Stimulated activated CD4-positive, alpha-beta T cell treated with anti-CD3 and anti-CD28 coated beads, Interleukin-2, amount 100 ng/mL, for 48 hours (primary cell): ENCODE measurements at regions not wholly inside any gene's neighbourhood (a gene's known extent, or its start where the extent isn't known, plus 50 kb on each side); places are given as distances from the start of the nearest gene placed in this dataset.
"Not testable (repeated sequence)": the region's sequence is repeated elsewhere in the genome, so short reads cannot be mapped to it uniquely, and the experiment has no call there.

Source experiments
- DNase-seq, 2 donors: peaks; one replicate each; pipeline ENCODE4 v3.0.0-alpha.2; 2020

DNA sequence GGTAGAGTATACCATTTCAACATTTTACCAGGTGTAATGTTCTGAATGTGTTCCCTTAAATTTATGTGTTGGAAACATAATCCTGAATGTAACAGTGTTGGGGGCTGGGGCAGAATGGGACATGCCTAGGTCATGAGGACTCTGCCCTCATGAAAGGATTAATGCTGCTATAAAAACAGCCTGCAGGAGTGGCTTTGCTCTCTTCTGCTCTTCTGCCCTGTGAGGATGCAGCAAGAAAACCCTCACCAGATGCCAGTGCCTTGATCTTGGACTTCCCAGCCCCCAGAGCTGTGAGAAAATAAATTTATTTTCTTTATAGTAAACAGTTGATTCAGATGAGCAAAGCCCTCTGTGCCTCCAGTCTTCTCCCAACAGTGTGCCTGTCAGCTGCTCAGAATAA, 326.0 kb upstream of the ONECUT1 start:
- no peak for DNase-seq

DNA sequence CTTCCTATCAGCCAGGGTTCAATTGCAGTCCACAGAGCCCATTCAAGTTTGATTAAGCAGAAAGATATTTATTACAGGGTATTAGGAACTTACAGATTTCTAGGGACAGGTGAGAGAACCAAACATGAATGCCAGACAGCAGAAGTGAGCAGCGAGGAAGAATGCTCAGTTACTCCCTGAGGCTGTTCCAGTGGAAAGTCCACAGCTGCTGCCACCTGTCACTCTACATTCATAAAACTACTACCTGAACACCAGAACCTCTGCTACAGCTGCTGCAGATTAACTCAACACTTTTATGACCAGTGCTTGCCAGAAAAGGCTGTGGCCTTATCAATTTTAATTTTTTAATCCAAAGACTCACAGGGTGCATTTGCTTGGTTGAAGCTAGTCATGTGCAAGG, 325.4 kb upstream of the ONECUT1 start:
- DNase-seq = no peak

DNA sequence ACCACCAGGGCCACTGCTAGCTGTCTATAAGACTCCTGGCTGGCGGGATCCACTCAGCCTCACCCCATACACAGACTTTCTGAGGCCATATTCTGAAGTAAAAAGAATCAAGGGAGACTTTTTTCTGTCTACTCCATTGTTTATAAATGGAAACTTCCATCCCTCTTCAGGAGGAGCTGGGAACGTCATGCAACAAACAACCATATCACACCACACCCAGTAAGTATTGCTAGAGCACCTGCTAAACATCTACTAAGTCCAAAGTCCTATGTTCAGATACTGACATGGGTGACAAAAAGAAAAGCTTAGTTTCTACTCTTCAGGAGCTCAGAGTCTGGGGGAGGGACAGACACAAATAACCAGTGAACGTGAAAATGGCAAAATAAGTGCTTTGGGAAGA, 324.8 kb upstream of the ONECUT1 start:
- DNase-seq = no peak

DNA sequence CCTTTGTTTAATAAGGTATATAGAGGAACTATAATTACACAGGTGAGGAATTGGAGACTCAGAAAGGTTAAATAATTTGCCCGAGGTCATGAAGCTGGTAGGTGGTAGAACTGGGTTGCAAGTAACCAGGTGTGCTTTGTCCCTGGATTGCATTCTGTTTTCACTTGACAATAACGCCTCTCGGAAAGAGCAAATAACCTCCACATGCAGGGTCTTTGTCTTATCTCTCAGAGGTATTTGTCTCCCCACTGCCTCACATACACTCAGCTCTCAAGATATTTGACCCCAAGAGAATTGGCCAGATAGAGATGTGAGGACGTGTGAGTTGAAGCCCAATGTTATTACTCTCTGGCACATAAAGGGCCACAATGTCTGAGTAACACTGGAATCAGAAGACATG, 320.9 kb upstream of the ONECUT1 start:
- no peak for DNase-seq

DNA sequence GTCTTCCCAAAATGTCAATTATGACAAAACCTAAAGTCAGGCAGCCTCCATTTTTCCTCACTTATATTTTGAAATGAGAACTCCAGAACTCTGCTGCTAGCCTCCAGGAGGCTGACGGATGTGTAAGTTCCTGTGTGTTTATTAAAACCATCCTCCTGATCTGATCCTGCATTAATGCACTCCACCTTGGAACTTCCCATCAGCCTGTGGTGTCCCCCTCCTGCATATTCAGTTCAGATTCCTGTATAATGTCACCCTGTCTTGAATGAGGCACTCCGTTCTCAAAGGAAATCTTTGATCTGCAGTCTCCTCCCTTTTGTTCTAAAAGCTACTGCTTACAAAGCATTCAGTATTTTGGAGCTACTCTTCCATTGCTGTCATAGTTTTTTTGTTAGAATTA, 318.2 kb upstream of the ONECUT1 start:
- no peak for DNase-seq

DNA sequence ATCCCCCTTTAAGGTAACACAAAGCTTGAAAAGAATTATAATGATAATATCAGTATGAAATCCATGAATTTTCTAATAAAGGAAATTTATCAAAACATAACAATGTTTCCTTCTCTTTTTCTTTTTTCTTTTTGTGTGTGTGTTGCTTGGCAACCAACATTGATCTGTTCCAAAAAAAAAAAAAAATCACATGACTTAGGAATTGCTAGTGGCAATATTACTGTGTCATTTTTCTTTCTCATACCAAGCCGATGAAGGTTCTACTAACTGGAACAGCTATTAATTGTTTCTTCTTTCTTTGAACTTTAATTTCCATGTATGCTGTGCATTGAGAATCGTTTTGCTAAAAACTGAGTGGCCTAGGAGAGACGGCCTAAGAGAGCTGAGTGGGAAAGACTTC, 317.7 kb upstream of the ONECUT1 start:
- no peak for DNase-seq

DNA sequence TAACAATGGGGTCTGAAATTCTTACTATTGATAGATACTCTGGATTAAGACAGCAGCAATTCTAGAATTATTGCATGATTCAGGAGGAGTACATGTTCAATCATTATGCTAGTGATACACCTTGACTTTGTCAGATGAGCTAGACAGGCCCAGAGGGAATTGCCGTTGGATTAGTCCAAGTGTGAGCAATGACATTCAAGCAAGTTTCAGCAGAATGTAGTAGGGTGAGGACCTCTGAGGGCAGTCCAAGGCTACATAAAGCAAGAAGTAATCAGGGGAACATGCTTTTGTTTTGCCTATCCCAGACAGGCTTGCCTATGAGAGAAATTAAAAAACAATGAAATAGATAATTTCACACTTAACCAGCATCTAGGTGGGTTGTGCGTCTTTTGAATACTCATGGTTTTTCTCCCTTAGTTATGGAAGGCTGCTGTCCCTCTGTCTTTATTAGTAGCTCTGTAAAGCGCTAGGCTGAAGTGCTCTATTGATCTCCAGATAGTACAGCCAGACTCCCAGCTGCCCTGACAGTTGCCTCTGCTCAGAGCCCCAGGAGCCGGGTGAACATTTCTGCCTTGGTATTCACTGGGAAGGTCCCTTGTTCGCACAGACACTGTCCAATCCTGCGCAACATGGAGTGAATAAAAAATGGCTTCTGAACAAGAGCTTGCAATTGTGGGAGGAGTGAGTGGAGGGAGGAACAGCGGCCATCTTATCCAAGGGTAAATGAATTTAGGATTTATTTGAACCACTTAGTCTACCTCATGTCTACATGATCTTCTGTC, 316.6 kb upstream of the ONECUT1 start:
- no peak for DNase-seq

DNA sequence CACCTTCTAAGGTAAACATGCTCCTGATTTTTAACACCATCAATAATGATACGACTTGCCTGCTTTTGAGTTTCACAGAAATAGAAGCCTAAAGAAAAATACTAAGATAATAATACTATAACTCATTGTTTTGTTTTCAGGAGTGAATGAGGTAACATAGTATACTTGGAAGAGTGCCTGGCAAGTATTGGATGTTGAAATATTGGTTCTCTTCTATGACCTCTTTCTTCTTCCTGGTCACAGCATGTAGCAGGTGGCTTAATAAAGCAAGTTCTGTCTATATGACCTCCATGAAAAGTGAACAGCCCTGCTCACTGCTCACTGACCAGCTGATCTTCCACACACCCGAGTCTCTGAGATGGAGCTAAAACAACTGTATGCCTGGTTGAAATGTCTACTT, 312.3 kb upstream of the ONECUT1 start:
- no peak for DNase-seq

DNA sequence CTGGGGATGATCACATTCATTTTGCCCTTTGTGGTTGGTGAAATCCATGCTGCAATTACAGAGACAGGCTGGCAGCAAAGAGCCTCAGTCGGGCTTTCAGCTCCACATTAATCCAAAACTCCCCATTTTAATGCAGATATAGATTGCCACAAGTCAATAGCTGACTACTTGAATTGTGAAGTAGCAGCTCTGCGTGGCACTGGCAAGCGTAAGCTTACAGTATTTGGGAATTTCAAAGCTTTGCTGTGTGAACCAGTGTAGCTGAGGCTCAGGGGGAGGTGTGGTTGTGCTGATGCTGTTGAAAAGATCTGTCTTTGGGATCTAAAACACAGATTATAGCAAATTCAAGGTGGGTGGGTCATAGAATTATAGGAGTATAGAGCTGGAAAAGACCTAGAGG, 290.3 kb upstream of the ONECUT1 start:
- DNase-seq = no peak

DNA sequence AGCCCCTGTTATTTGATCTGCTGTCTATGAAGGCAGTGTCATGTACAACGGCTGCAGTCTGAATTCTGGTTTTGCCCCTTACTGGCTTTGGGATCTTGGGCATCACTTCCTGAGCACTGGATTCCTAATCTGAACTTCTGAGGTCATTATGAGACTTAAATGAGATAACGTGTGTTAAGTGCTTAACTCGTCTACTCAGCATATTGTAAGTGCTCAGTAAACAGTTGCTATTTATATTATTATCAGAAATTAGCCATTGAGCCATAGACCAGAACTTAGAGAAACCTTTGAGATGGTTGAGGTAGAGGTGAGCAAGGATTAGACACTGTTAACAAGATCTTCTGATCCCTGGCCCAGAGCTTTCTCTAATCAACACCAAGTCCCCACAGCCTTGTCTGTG, 284.1 kb upstream of the ONECUT1 start:
- no peak for DNase-seq

DNA sequence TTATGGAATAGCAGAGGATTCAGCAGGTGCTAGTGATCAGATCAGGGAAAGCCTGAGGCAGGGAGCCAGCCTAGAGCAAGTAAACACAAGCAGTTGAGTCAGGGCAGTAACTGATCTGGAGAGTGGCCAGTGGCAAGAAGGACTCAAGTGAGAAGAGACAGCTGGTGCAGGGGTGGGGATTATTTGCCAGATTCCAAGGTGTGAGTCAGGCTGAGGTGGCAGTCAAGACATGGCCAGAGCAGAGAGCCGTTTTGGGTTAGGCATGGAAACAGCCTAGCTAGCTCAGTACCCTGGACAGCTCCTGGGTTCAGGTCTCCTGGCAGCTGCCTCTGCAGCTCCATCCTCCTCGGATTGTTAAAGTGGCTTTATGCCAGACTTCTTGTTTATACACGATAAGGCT, 281.9 kb upstream of the ONECUT1 start:
- DNase-seq = peak; percentile 6 to 7

DNA sequence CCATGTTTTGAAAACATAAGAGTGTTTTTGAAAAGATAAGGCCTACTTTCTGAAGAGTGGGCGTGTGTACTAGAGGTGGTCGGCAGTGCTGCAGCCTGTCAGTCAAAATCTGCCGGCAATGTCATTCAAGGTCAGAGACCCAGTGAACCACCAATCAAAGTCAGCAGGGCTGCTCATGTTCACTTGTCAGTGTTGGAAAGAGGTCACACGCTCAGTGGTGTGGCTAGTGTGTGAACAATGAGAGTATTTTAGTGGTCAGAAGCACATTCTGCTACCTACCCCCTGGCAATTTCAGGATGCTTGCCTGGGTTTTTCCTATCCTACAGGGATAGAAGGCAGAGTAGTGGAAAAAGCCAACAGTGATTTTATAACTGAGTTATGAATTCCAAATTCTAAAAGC, 278.5 kb upstream of the ONECUT1 start:
- no peak for DNase-seq

DNA sequence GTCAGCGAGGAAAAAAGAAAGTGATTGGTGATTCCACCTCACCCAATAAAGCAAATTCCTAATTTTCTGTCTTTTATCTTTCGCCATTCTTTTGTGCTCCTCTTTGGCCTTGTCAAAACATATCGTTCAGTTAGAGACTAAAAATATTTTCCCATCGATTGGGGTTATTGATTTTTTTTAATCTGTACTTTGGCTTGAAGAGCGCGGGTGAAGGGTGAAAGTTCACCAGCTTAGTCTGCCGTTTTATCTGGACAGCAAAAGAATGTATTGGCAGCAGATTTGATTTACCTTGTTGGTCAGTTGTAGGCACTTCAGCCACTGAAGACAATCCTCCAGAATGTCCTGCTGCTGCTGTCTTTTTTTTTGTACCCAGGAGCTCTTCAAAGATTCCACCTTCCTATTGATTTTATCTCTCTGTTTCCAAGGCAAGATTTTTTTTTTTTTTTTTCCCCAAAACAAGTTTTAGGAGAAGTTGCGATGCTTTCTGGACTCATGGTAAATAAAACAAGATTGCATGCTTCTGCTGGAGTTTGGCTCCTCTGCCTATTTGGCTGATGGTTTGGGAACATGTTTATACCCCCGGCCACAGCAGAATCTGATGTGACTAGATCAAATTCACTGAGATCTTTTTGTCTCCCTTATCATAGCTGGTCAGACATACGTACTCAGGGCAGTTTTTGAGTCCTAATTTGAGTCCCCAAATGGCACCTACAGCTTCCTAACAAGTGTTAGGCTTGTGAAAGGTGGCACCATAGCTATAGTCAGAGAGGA, 269.3 kb upstream of the ONECUT1 start:
- no peak for DNase-seq

DNA sequence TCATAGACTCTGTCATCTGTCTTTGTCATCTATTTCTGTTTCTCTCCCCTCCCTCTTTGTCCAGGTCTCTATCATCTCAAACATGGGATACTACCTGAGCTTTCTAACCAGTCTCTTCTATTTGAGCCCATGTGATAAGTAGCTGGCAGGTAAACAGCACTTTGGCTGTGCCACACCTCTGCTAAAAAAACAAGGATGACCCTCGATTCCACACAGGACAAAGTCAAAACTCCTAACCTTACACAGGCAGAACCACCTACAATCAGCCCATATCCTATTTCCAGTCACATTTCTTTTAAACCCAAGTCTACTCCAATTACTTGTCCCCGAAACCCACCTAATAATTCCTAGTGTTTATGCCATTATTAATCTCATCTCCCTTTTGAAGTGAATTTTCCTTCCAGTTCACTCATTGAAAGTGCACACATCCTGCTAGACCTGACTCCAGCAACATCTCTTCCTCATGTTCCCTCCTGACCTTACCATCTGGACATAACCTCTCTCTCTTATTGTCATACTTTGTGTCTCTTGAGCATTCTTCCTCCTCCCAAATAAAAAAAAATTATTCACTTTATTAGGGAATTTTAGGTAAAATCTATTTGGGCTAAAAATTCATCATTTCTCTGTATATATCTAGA, 256.1 kb upstream of the ONECUT1 start:
- no peak for DNase-seq

DNA sequence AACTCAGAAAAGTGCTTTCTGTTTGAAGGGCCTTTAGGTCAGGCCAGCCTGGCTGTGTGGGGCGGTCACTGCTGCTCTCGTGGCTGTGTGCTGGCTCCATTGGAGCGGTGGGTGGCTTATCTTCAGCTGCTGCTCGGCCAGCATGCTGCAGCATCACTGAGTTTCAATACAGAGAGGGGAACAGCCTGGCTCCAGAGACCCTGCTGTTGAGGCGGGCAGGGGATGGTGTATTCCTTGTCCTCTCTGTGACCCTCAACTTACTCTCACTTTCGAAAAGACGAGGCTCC, 248.5 kb upstream of the ONECUT1 start:
- no peak for DNase-seq

DNA sequence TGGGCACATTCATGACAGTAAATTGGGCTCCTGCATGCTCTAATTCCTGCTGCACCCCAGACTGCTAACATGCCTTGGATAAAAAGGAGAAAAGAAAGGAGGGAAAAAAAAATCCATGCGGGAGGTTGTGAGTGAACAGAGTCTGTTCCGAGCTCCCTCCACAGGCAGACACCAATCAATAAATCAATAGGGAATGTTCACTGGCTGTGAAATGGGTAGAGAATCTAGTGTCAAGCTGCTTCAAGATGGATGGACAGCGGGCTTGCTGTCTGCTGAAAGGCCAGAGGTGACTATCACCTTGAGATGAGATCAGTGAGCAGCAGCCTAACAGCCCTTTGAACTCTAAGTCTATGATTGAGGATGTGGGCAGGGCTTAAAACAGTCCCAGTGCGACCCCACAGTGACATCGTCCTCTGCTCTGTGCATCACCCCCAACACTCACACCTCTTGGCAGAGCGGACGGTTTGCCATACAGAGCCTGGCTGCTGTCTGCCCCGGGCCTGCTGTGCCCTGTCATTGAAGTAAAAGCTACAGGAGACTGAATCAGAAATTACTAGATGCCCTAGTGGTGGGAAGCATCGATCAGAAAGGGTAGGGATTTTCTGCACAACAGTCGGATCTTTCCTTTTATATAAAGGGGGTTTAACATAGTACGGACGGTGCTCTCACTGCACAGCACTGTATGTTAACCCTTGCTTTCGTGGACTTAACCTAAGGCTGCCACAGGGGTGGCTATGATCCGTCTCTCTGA, 247.9 kb upstream of the ONECUT1 start:
- no peak for DNase-seq

DNA sequence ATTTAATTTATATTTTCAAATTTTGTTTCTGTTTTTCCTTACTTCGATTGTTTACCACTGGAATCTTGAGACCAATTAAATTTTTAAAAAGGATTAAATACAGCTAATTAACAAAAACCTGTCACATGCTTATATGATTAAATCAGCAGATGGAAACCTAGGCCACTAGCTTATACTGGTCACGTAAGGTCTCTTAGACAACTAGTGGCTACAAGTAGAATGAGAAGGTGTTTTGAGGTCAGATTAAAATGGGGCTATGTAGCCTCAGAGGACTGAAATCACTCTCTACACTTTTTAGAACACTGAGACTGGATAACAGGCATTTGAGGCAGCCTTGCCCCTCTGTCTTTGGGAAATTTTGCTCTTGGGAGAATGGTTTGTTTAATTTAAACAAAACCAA, 246.5 kb upstream of the ONECUT1 start:
- DNase-seq = no peak

DNA sequence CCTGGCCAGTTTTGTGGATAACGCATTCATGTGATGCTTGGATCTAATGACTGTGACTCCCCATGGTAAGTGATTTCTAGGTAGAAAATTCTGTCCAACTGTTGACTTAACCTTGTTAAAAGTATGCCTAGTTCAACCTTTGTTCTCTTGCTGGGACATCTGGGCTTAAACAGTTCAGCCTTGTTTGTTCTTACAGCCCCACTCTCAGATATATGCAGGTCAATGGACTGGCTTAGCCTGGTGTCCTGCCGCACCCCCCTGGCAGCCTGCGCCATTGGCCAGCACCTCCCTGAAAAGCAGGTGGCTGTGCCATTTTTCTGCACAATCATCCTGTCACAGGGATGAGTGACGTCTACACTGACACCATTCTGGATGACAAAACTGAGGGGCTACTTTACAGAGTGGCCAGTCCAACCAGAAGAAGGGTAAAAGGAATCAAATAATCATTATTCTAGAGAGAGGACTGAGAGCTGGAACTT, 244.7 kb upstream of the ONECUT1 start:
- no peak for DNase-seq

DNA sequence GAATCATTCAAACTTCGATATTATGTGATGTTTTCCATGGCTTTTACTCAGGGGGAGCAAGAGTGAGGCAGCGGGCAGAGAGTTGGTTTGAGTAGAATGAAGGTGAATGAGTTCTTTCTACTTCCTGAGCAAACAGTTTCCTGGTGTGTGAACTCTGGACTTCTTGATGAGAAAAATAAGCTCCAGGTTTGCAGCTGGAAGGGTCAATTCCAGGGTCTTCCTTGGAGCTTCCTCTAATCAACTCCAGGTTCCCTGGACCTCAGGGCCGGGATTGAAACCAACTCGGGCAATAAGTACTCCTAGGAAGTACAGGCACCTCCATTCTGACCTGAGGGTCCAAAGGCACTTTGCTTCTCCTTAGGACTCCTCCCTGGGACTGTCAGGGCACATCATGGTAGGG, 243.6 kb upstream of the ONECUT1 start:
- no peak for DNase-seq

DNA sequence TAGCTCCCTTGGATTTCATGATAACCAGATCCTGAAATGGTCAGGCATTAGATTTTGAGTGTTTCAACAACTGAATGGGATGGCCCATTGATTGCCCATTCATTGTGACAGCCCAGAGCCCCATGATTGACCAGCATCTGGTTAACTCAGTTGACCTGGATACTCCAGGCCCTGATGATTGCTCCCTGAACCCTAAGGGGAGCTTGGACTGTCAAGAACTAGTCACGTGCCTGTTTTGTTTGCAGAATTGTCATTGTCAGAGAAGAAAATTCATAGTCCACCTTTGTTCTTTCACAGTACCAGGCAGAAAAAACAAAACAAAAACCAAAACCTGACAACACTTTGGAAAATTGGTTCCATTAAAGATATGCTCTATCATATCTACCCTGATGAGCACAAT, 241.3 kb upstream of the ONECUT1 start:
- DNase-seq = no peak

DNA sequence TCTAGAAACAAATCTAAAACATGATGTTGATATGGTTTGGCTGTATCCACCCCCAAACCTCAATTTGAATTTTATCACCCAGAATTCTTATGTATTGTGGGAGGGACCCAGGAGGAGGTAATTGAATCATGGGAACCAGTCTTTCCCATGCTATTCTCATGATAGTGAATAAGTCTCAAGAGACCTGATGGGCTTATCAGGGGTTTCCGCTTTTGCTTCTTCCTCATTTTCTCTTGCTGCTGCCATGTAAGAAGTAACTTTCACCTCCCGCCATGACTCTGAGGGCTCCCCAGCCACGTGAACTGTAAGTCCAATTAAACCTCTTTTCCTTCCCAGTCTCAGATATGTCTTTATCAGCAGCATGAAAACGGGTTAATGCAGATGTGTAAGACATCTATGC, 232.7 kb upstream of the ONECUT1 start:
- no peak for DNase-seq

DNA sequence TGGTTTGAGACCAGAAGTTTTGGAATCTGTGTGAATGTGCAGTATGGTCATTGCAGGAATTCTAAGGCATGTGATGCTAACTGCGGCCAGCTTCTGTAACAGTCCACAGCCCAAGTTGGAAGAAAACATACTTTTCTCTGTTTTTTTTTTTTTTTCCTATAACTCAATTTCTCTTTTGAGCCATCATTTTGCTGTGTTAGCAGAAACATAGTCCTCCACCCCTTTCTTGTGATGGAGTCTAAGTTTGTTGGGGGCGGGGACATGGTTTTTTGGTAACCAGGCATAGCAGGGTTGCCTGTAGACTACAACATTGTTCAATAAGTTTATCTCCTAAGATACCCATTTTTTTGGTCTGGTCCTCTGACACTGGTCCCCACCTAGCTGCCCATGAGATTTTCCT, 223.2 kb upstream of the ONECUT1 start:
- DNase-seq = no peak

DNA sequence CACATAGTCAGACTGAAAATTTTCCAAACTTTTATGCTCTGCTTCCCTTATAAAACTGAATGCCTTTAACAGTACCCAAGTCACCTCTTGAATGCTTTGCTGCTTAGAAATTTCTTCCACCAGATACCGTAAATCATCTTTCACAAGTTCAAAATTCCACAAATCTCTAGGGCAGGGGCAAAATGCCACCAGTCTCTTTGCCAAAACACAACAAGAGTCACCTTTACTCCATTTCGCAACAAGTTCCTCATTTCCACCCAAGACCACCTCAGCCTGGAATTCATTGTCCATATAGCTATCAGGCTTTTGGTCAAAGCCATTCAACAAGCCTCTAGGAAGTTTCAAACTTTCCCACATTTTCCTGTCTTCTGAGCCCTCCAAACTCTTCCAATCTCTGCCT, 221.6 kb upstream of the ONECUT1 start:
- not testable (repeated sequence) for DNase-seq

DNA sequence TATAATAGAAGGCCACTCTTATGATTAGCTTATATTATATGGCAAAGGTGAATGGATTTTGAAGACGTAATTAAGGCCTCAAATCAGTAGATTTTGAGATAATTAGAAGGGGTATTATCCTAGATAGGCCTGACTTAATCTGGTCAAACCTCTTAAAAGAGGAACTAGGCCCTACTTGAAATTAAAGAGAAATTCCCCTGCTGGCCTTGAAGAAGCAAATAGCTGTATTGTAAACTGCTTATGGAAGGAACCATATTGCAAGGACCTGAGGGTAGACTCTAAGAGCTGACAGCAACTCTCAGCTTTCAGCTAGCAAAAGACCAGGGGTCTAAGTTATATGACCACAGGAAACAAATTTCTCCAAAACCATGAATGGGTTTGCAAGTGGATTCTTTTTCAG, 219.0 kb upstream of the ONECUT1 start:
- no peak for DNase-seq
